ENCODE measurements at regions not wholly inside any gene's neighbourhood (a gene's known extent, or its start where the extent isn't known, plus 50 kb on each side); places are given as distances from the start of the nearest gene placed in this dataset.

- no TSS peak for BruUV-seq (replicated peaks)
- no peaks in the 10 kb centered on the region for H3K9me3 ChIP-seq (replicated peaks; ENCODE audit: control insufficient read depth, insufficient read depth, low read length)
- H3K9ac ChIP-seq (replicated peaks; ENCODE audit: extremely low read depth, insufficient read depth, low read length) = no peak overlapping the region
- no peak overlapping the region for H2AFZ ChIP-seq (ENCODE audit: low read depth, low read length)
- no peak overlapping the region for H3K4me3 ChIP-seq (replicated peaks in 1 of 3; ENCODE audit: insufficient read depth in 1 of 3, low read depth in 1 of 3, low read length in 3 of 3)
- peaks cover 5% of the 10 kb centered on the region for H3K4me1 ChIP-seq (ENCODE audit: control insufficient read depth, extremely low read depth, insufficient read depth, low read length)
- H4K20me1 ChIP-seq (replicated peaks; ENCODE audit: control insufficient read depth, extremely low read depth, insufficient read depth, low read length) = no peaks in the 10 kb centered on the region
- no peaks in the 10 kb centered on the region for H3K36me3 ChIP-seq (ENCODE audit: control insufficient read depth in 2 of 2, extremely low read depth in 1 of 2, insufficient read depth in 2 of 2, low read length in 2 of 2)
- dilution Hi-C loops (cut with MboI; ENCODE audit: extremely low pct_ligation_motif_present, low sequenced_read_pairs) (no loop called here), intact Hi-C loops (cut with micrococcal nuclease) (loop anchor here (5.0 kb wide), 1 partner anchor 819 kb away; no protein-coding TSS in a partner anchor)
- FAIRE-seq (no peak), DNase-seq (ENCODE audit: low read depth, low spot score) (no peak)
- TF ChIP-seq MAX (IDR thresholded peaks at IDR 0.05; ENCODE audit: insufficient read depth, insufficient read length) = no peak
- no peak for TF ChIP-seq CTCF (IDR thresholded peaks at IDR 0.05; ENCODE audit: extremely low read depth in 1 of 2, insufficient read depth in 1 of 2, low read depth in 1 of 2, low read length in 2 of 2)
- no peak for TF ChIP-seq MYC (IDR thresholded peaks at IDR 0.05; ENCODE audit: low read depth, low read length)
- no peak for TF ChIP-seq GATA2 (IDR thresholded peaks at IDR 0.05; ENCODE audit: insufficient read depth, insufficient read length, low read depth, low read length)
- no peak for TF ChIP-seq POLR2AphosphoS5 (IDR thresholded peaks at IDR 0.05; ENCODE audit: insufficient read depth, low read depth, low read length)
- TF ChIP-seq EZH2 (IDR thresholded peaks at IDR 0.05; ENCODE audit: borderline replicate concordance, low read depth, low read length, severe bottlenecking) = no peak
- no peak for TF ChIP-seq FOS (IDR thresholded peaks at IDR 0.05; ENCODE audit: borderline replicate concordance, insufficient read depth, low read length)
- no peaks in the 10 kb centered on the region for H3K9me1 ChIP-seq (replicated peaks; ENCODE audit: control insufficient read depth, extremely low read depth, insufficient read depth, low read length)
- H3K79me2 ChIP-seq (ENCODE audit: control insufficient read depth, insufficient read depth, low read length) = no peaks in the 10 kb centered on the region
- no peak overlapping the region for H3K4me2 ChIP-seq (ENCODE audit: insufficient read depth, low read length)
- H3K27ac ChIP-seq (ENCODE audit: insufficient read depth, low read depth, low read length) = no peak overlapping the region
- no peaks in the 10 kb centered on the region for H3K27me3 ChIP-seq (ENCODE audit: control insufficient read depth in 2 of 2, insufficient read depth in 2 of 2, low read length in 2 of 2)
- ChIA-PET POLR2A (no interaction called here), CTCF (no interaction called here)
These were observed 822.1 kb upstream of the FLRT2 start for GRCh38 chr14:84707830-84708229.
